ENCODE measurements at regions not wholly inside any gene's neighbourhood (a gene's known extent, or its start where the extent isn't known, plus 50 kb on each side); places are given as distances from the start of the nearest gene placed in this dataset.
"Not testable (repeated sequence)": the region's sequence is repeated elsewhere in the genome, so short reads cannot be mapped to it uniquely, and the experiment has no call there.

- Histone ChIP-seq H3K36me3 (replicated peaks in 1 of 2; ENCODE audit: control insufficient read depth in 1 of 2, insufficient read depth in 2 of 2, low read length in 2 of 2) (no peaks in the 10 kb centered on the region), H3K27me3 (ENCODE audit: control insufficient read depth in 2 of 2, insufficient read depth in 2 of 2, low read length in 2 of 2) (no peaks in the 10 kb centered on the region), H2AFZ (ENCODE audit: insufficient read depth, low read depth, low read length, poor library complexity, severe bottlenecking) (no peak overlapping the region), H3K9me3 (replicated peaks in 1 of 2; ENCODE audit: control insufficient read depth in 1 of 2, insufficient read depth in 1 of 2, low read length in 2 of 2) (peaks cover 22 to 28% of the 10 kb centered on the region in 2 donors), H3K9ac (ENCODE audit: insufficient read depth, low read length, poor library complexity, severe bottlenecking) (no peak overlapping the region), H4K20me1 (ENCODE audit: insufficient read depth, low read length) (no peaks in the 10 kb centered on the region), H3K27ac (ENCODE audit: low read depth in 1 of 2, low read length in 2 of 2) (no peak overlapping the region), H3K79me2 (ENCODE audit: insufficient read depth, low read length) (no peaks in the 10 kb centered on the region), H3K4me3 (replicated peaks in 1 of 3; ENCODE audit: low read depth in 2 of 3, low read length in 3 of 3) (no peak overlapping the region), H3K4me1 (ENCODE audit: control insufficient read depth in 1 of 2, insufficient read depth in 2 of 2, low read length in 2 of 2) (no peaks in the 10 kb centered on the region), H3K4me2 (replicated peaks; ENCODE audit: extremely low read depth, low read length, poor library complexity, severe bottlenecking) (no peak overlapping the region)
- no peak overlapping the region for H3K4me3 Mint-ChIP-seq
- H3K4me1 Mint-ChIP-seq: no peaks in the 10 kb centered on the region
- H3K9me3 Mint-ChIP-seq: peaks cover 12 to 27% (median 18%) of the 10 kb centered on the region in 7 donors
- H3K36me3 Mint-ChIP-seq: no peaks in the 10 kb centered on the region
- no peak overlapping the region for H3K27ac Mint-ChIP-seq
- H3K27me3 Mint-ChIP-seq (ENCODE audit: low read depth in 3 of 3): peaks cover 0 to 1% (median 0%) of the 10 kb centered on the region in 3 donors
- TF ChIP-seq CTCF (IDR thresholded peaks at IDR 0.05): no peak
- DNase-seq: no peak
- intact Hi-C loops (cut with micrococcal nuclease): no loop called here
These were observed 197.1 kb upstream of the HCN1 start for GRCh38 chr5:45893309-45893708.

- H3K9ac ChIP-seq (ENCODE audit: insufficient read depth, low read length, poor library complexity, severe bottlenecking); H4K20me1 ChIP-seq (ENCODE audit: insufficient read depth, low read length); H3K4me2 ChIP-seq (replicated peaks; ENCODE audit: extremely low read depth, low read length, poor library complexity, severe bottlenecking); H2AFZ ChIP-seq (ENCODE audit: insufficient read depth, low read depth, low read length, poor library complexity, severe bottlenecking); H3K4me1 ChIP-seq (ENCODE audit: control insufficient read depth in 1 of 2, insufficient read depth in 2 of 2, low read length in 2 of 2); H3K27ac ChIP-seq (ENCODE audit: low read depth in 1 of 2, low read length in 2 of 2); H3K36me3 Mint-ChIP-seq; H3K4me1 Mint-ChIP-seq; H3K4me3 ChIP-seq (replicated peaks in 1 of 3; ENCODE audit: low read depth in 2 of 3, low read length in 3 of 3); DNase-seq; H3K27me3 ChIP-seq (ENCODE audit: control insufficient read depth in 2 of 2, insufficient read depth in 2 of 2, low read length in 2 of 2); H3K27me3 Mint-ChIP-seq (ENCODE audit: low read depth in 3 of 3); H3K27ac Mint-ChIP-seq; H3K4me3 Mint-ChIP-seq; intact Hi-C loops (cut with micrococcal nuclease); H3K36me3 ChIP-seq (replicated peaks in 1 of 2; ENCODE audit: control insufficient read depth in 1 of 2, insufficient read depth in 2 of 2, low read length in 2 of 2); H3K79me2 ChIP-seq (ENCODE audit: insufficient read depth, low read length): not testable (repeated sequence)
- H3K9me3 ChIP-seq (replicated peaks in 1 of 2; ENCODE audit: control insufficient read depth in 1 of 2, insufficient read depth in 1 of 2, low read length in 2 of 2): peaks cover 30 to 33% of the 10 kb centered on the region in 2 donors
- H3K9me3 Mint-ChIP-seq: peaks cover 14 to 42% (median 27%) of the 10 kb centered on the region in 7 donors
- WGBS (ENCODE audit: insufficient coverage): 91% methylated on average over 9 of the region's 28 CpGs
These were observed 194.4 kb upstream of the HCN1 start for GRCh38 chr5:45890441-45891080.

All from CD14-positive monocyte (primary cell).